Esophagus muscularis mucosa (tissue), 4 donors: ENCODE measurements at regions not wholly inside any gene's neighbourhood (a gene's known extent, or its start where the extent isn't known, plus 50 kb on each side); places are given as distances from the start of the nearest gene placed in this dataset.

Experiments used
- EP300 ChIP-seq: sonication (generic); formaldehyde crosslinking; IDR thresholded peaks from one replicate; pipeline ENCODE4 v1.6.1; 2017; ENCODE audit warnings: antibody characterized with exemption
- POLR2AphosphoS5 ChIP-seq, 2 donors: sonication (generic); formaldehyde crosslinking; IDR thresholded peaks; one replicate each; pipeline ENCODE4 v1.6.1; 2017; ENCODE audit warnings: antibody characterized with exemption in 2 of 2
- TF ChIP-seq, protein P1 (sequence below), 3 experiments: fragments of 200-600 bp in 2 of 3; fragments of 450-650 bp in 1 of 3; sonication (generic) in 2 of 3; IDR thresholded peaks; one replicate each; pipeline ENCODE4 v1.5.1; 2017 to 2019; ENCODE audit warnings: antibody characterized with exemption in 3 of 3, mild to moderate bottlenecking in 2 of 3, moderate library complexity in 1 of 3

GRCh38 chr2:66323406-66323805, 111.5 kb upstream of the MEIS1 start:
- TF ChIP-seq, protein P1, sequence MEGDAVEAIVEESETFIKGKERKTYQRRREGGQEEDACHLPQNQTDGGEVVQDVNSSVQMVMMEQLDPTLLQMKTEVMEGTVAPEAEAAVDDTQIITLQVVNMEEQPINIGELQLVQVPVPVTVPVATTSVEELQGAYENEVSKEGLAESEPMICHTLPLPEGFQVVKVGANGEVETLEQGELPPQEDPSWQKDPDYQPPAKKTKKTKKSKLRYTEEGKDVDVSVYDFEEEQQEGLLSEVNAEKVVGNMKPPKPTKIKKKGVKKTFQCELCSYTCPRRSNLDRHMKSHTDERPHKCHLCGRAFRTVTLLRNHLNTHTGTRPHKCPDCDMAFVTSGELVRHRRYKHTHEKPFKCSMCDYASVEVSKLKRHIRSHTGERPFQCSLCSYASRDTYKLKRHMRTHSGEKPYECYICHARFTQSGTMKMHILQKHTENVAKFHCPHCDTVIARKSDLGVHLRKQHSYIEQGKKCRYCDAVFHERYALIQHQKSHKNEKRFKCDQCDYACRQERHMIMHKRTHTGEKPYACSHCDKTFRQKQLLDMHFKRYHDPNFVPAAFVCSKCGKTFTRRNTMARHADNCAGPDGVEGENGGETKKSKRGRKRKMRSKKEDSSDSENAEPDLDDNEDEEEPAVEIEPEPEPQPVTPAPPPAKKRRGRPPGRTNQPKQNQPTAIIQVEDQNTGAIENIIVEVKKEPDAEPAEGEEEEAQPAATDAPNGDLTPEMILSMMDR (IDR thresholded peaks at IDR 0.05), result no peak
- no peak for TF ChIP-seq POLR2AphosphoS5 (IDR thresholded peaks at IDR 0.05)
- TF ChIP-seq EP300, result no peak
